ENCODE measurements at regions not wholly inside any gene's neighbourhood (a gene's known extent, or its start where the extent isn't known, plus 50 kb on each side); places are given as distances from the start of the nearest gene placed in this dataset.

DNA sequence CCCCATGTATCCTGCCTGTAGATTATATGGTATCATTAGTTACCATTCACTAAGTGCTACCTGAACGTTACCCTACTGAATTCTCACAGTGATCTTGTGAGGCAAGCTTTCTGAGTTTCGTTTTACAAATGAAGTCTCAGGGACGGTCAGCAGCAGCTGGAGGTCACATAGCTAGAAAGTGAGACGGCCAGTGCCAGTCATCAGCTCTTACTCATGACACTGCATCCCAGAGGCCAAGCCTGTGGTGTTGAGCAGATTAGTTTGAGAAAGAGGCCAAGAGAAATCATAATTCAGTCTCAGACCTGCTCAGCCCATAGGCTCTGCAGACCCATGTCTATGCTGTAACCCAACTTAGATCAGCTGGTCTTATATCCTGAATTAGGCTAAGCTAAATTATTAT lies 95.7 kb upstream of the EGFLAM start:
- TF ChIP-seq, protein P1, sequence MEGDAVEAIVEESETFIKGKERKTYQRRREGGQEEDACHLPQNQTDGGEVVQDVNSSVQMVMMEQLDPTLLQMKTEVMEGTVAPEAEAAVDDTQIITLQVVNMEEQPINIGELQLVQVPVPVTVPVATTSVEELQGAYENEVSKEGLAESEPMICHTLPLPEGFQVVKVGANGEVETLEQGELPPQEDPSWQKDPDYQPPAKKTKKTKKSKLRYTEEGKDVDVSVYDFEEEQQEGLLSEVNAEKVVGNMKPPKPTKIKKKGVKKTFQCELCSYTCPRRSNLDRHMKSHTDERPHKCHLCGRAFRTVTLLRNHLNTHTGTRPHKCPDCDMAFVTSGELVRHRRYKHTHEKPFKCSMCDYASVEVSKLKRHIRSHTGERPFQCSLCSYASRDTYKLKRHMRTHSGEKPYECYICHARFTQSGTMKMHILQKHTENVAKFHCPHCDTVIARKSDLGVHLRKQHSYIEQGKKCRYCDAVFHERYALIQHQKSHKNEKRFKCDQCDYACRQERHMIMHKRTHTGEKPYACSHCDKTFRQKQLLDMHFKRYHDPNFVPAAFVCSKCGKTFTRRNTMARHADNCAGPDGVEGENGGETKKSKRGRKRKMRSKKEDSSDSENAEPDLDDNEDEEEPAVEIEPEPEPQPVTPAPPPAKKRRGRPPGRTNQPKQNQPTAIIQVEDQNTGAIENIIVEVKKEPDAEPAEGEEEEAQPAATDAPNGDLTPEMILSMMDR (IDR thresholded peaks at IDR 0.05; ENCODE audit: insufficient read depth, low read length, severe bottlenecking), result no peak
- H3K36me3 ChIP-seq (ENCODE audit: control insufficient read depth, insufficient read depth, low read length), result no peaks in the 10 kb centered on the region
- no peak for FAIRE-seq
- H3K27me3 ChIP-seq (ENCODE audit: control insufficient read depth, insufficient read depth, low read length), result no peaks in the 10 kb centered on the region
- DNase-seq (ENCODE audit: low read depth), result no peak
- H3K4me3 ChIP-seq (ENCODE audit: low read depth, low read length), result no peak overlapping the region

- no peak overlapping the region for H3K4me3 ChIP-seq (ENCODE audit: low read depth, low read length)
- TF ChIP-seq, protein P1 (IDR thresholded peaks at IDR 0.05; ENCODE audit: insufficient read depth, low read length, severe bottlenecking), result no peak
- FAIRE-seq, result no peak
- no peak for DNase-seq (ENCODE audit: low read depth)
- H3K36me3 ChIP-seq (ENCODE audit: control insufficient read depth, insufficient read depth, low read length), result no peaks in the 10 kb centered on the region
- no peaks in the 10 kb centered on the region for H3K27me3 ChIP-seq (ENCODE audit: control insufficient read depth, insufficient read depth, low read length)
Measured at GRCh38 chr5:38157024-38157423, 101.3 kb upstream of the EGFLAM start.

DNA sequence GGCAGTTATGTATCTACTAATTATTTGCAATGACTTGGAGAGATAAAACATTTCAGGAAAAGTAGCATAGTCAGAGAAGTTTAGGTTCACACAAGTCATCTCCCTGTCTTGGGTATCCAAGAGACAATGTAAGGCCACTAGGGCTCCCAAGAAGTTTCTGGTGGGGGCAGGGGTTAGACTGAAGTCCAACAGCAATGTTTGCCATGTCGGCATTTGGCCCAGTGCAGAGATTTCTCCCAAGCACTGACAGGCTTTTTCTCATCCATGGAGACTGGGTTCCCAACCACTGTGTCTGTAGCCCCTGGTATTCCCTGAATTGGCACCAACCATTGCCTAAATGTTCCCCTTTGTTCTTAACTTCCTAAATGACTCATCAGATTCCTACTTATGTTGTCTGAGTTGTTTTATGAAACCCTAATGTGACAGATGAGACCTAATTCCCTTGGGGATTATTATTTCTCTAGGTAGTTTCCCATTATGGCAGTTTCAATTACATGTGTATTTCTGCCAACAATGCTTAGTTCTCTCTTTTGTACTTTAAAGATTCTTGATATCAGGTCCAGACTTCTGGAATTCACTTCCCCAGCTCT lies 103.6 kb upstream of the EGFLAM start:
- TF ChIP-seq, protein P1 (IDR thresholded peaks at IDR 0.05; ENCODE audit: insufficient read depth, low read length, severe bottlenecking), result no peak
- no peak overlapping the region for H3K4me3 ChIP-seq (ENCODE audit: low read depth, low read length)
- no peaks in the 10 kb centered on the region for H3K27me3 ChIP-seq (ENCODE audit: control insufficient read depth, insufficient read depth, low read length)
- FAIRE-seq (no peak), DNase-seq (ENCODE audit: low read depth) (no peak)
- no peaks in the 10 kb centered on the region for H3K36me3 ChIP-seq (ENCODE audit: control insufficient read depth, insufficient read depth, low read length)

DNA sequence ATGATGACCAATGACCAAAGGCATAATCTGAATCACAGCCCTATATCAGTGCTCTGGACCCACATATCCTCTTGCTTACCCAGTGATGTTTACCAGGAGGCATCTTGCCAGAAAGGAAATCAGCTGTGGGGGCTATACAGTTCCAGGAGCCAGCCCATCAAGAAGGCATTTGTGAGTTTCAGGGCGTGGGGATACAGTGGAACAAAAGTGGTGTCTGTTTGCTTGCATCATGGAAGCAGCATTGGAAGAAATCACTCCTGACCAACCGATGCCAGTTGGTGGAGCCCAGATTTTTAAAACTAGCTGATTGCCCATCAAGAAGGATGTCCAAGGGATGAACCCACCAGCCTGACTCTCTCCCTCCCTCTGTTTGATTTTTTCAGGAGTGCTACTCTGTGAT lies 106.5 kb upstream of the EGFLAM start:
- FAIRE-seq (no peak), DNase-seq (ENCODE audit: low read depth) (no peak)
- no peak overlapping the region for H3K4me3 ChIP-seq (ENCODE audit: low read depth, low read length)
- TF ChIP-seq, protein P1 (IDR thresholded peaks at IDR 0.05; ENCODE audit: insufficient read depth, low read length, severe bottlenecking), result no peak
- H3K36me3 ChIP-seq (ENCODE audit: control insufficient read depth, insufficient read depth, low read length), result no peaks in the 10 kb centered on the region
- no peaks in the 10 kb centered on the region for H3K27me3 ChIP-seq (ENCODE audit: control insufficient read depth, insufficient read depth, low read length)

- Histone ChIP-seq H3K36me3 (ENCODE audit: control insufficient read depth, insufficient read depth, low read length) (no peaks in the 10 kb centered on the region), H3K4me3 (ENCODE audit: low read depth, low read length) (no peak overlapping the region), H3K27me3 (ENCODE audit: control insufficient read depth, insufficient read depth, low read length) (no peaks in the 10 kb centered on the region)
- FAIRE-seq (no peak), DNase-seq (ENCODE audit: low read depth) (no peak)
- TF ChIP-seq, protein P1 (IDR thresholded peaks at IDR 0.05; ENCODE audit: insufficient read depth, low read length, severe bottlenecking), result no peak
Measured at GRCh38 chr5:38149815-38150195, 108.6 kb upstream of the EGFLAM start.

GRCh38 chr5:38148021-38148625 lies 110.2 kb upstream of the EGFLAM start:
- no peaks in the 10 kb centered on the region for H3K36me3 ChIP-seq (ENCODE audit: control insufficient read depth, insufficient read depth, low read length)
- TF ChIP-seq, protein P1 (IDR thresholded peaks at IDR 0.05; ENCODE audit: insufficient read depth, low read length, severe bottlenecking), result no peak
- DNase-seq (ENCODE audit: low read depth) (no peak), FAIRE-seq (peak; percentile 73)
- no peaks in the 10 kb centered on the region for H3K27me3 ChIP-seq (ENCODE audit: control insufficient read depth, insufficient read depth, low read length)
- no peak overlapping the region for H3K4me3 ChIP-seq (ENCODE audit: low read depth, low read length)

Data from bronchial epithelial cell (primary cell).